Stimulated activated memory B cell treated with anti-CD40 and anti-IgM and Interleukin-4, amounts not matched to agents 10 μg/mL and 1 μg/mL and 100 μg/mL, for 72 hours (primary cell): ENCODE measurements at regions not wholly inside any gene's neighbourhood (a gene's known extent, or its start where the extent isn't known, plus 50 kb on each side); places are given as distances from the start of the nearest gene placed in this dataset.

Source experiments
- ATAC-seq: fragments of 150-1000 bp; cut with Tn5 transposase; 2 replicates; pipeline ENCODE4 v1.10.0; 2021
- H3K27ac Mint-ChIP-seq: one replicate; pipeline ENCODE4 v1.8.0; 2022; ENCODE audit warnings: mild to moderate bottlenecking, mixed read lengths
- H3K27me3 Mint-ChIP-seq: one replicate; pipeline ENCODE4 v1.8.0; 2022; ENCODE audit warnings: mixed read lengths
- H3K36me3 Mint-ChIP-seq: one replicate; pipeline ENCODE4 v1.8.0; 2022; ENCODE audit warnings: mixed read lengths
- H3K4me1 Mint-ChIP-seq: one replicate; pipeline ENCODE4 v1.8.0; 2022; ENCODE audit warnings: mixed read lengths
- H3K4me3 Mint-ChIP-seq: one replicate; pipeline ENCODE4 v1.8.0; 2022; ENCODE audit warnings: mild to moderate bottlenecking, moderate library complexity, mixed read lengths
- H3K9me3 Mint-ChIP-seq: one replicate; pipeline ENCODE4 v1.8.0; 2022; ENCODE audit warnings: mixed read lengths

GRCh38 chr15:56817321-56818080, 84.2 kb upstream of the ZNF280D start:
- Mint-ChIP-seq H3K27me3 (no peaks in the 10 kb centered on the region), H3K4me3 (no peak overlapping the region), H3K4me1 (peaks cover 8% of the 10 kb centered on the region), H3K9me3 (no peaks in the 10 kb centered on the region), H3K27ac (no peak overlapping the region), H3K36me3 (no peaks in the 10 kb centered on the region)
- no peak for ATAC-seq

GRCh38 chr15:56816781-56817180, 83.5 kb upstream of the ZNF280D start:
- Mint-ChIP-seq H3K9me3 (no peaks in the 10 kb centered on the region), H3K27ac (no peak overlapping the region), H3K27me3 (no peaks in the 10 kb centered on the region), H3K4me1 (peaks cover 8% of the 10 kb centered on the region), H3K4me3 (no peak overlapping the region), H3K36me3 (no peaks in the 10 kb centered on the region)
- ATAC-seq, result no peak

GRCh38 chr15:56815247-56815646, 81.9 kb upstream of the ZNF280D start:
- Mint-ChIP-seq H3K27me3 (no peaks in the 10 kb centered on the region), H3K4me3 (no peak overlapping the region), H3K4me1 (peaks cover 3% of the 10 kb centered on the region), H3K9me3 (peaks cover under 1% of the 10 kb centered on the region), H3K27ac (no peak overlapping the region), H3K36me3 (no peaks in the 10 kb centered on the region)
- ATAC-seq, result no peak

- H3K4me3 Mint-ChIP-seq, result no peak overlapping the region
- no peaks in the 10 kb centered on the region for H3K4me1 Mint-ChIP-seq
- no peak overlapping the region for H3K27ac Mint-ChIP-seq
- H3K36me3 Mint-ChIP-seq, result no peaks in the 10 kb centered on the region
- no peak for ATAC-seq
- H3K9me3 Mint-ChIP-seq, result peaks cover 4% of the 10 kb centered on the region
- H3K27me3 Mint-ChIP-seq, result no peaks in the 10 kb centered on the region
Measured at GRCh38 chr15:56814429-56814828, 81.1 kb upstream of the ZNF280D start.

- ATAC-seq, result no peak
- Mint-ChIP-seq H3K27me3 (no peaks in the 10 kb centered on the region), H3K36me3 (no peaks in the 10 kb centered on the region)
Measured at GRCh38 chr15:56813995-56814394, 80.7 kb upstream of the ZNF280D start.

GRCh38 chr15:56812961-56813360, 79.7 kb upstream of the ZNF280D start:
- ATAC-seq, result no peak
- Mint-ChIP-seq H3K4me3 (no peak overlapping the region), H3K9me3 (peaks cover 8% of the 10 kb centered on the region), H3K27me3 (no peaks in the 10 kb centered on the region), H3K27ac (no peak overlapping the region), H3K4me1 (no peaks in the 10 kb centered on the region), H3K36me3 (peaks cover under 1% of the 10 kb centered on the region)

More at GRCh38 chr15:56813995-56814394, 80.7 kb upstream of the ZNF280D start:
- H3K27ac Mint-ChIP-seq, result no peak overlapping the region
- no peaks in the 10 kb centered on the region for H3K4me1 Mint-ChIP-seq
- no peak overlapping the region for H3K4me3 Mint-ChIP-seq
- peaks cover 7% of the 10 kb centered on the region for H3K9me3 Mint-ChIP-seq

GRCh38 chr15:56812221-56812620, 78.9 kb upstream of the ZNF280D start:
- H3K36me3 Mint-ChIP-seq, result peaks cover 4% of the 10 kb centered on the region
- H3K27ac Mint-ChIP-seq, result no peak overlapping the region
- H3K4me3 Mint-ChIP-seq, result no peak overlapping the region
- no peaks in the 10 kb centered on the region for H3K27me3 Mint-ChIP-seq
- no peaks in the 10 kb centered on the region for H3K4me1 Mint-ChIP-seq
- peaks cover 11% of the 10 kb centered on the region for H3K9me3 Mint-ChIP-seq
- ATAC-seq, result no peak

- H3K4me3 Mint-ChIP-seq, result no peak overlapping the region
- H3K27ac Mint-ChIP-seq, result no peak overlapping the region
- H3K36me3 Mint-ChIP-seq, result peaks cover 4% of the 10 kb centered on the region
- ATAC-seq, result no peak
- H3K27me3 Mint-ChIP-seq, result no peaks in the 10 kb centered on the region
- no peaks in the 10 kb centered on the region for H3K4me1 Mint-ChIP-seq
- H3K9me3 Mint-ChIP-seq, result peaks cover 13% of the 10 kb centered on the region
Measured at GRCh38 chr15:56811586-56811985, 78.3 kb upstream of the ZNF280D start.

GRCh38 chr15:56808160-56808559, 74.9 kb upstream of the ZNF280D start:
- Mint-ChIP-seq H3K27me3 (no peaks in the 10 kb centered on the region), H3K4me3 (no peak overlapping the region), H3K36me3 (peaks cover 4% of the 10 kb centered on the region), H3K27ac (no peak overlapping the region), H3K4me1 (peaks cover 26% of the 10 kb centered on the region), H3K9me3 (peaks cover 13% of the 10 kb centered on the region)
- no peak for ATAC-seq

- peak overlapping the region; percentile 55 for H3K4me3 Mint-ChIP-seq
- peak overlapping the region; percentile 49 for H3K27ac Mint-ChIP-seq
- H3K27me3 Mint-ChIP-seq, result no peaks in the 10 kb centered on the region
- peaks cover 4% of the 10 kb centered on the region for H3K36me3 Mint-ChIP-seq
- H3K4me1 Mint-ChIP-seq, result peaks cover 32% of the 10 kb centered on the region
- no peak for ATAC-seq
- peaks cover 13% of the 10 kb centered on the region for H3K9me3 Mint-ChIP-seq
Measured at GRCh38 chr15:56806148-56806536, 72.8 kb upstream of the ZNF280D start.

- Mint-ChIP-seq H3K4me3 (peak overlapping the region; percentile 64), H3K36me3 (peaks cover 4% of the 10 kb centered on the region), H3K9me3 (peaks cover 13% of the 10 kb centered on the region), H3K27me3 (no peaks in the 10 kb centered on the region), H3K27ac (peak overlapping the region; percentile 49), H3K4me1 (peaks cover 32% of the 10 kb centered on the region)
- peak; percentile 78 for ATAC-seq
Measured at GRCh38 chr15:56805466-56806147, 72.3 kb upstream of the ZNF280D start.

GRCh38 chr15:56804938-56805337, 71.6 kb upstream of the ZNF280D start:
- H3K27me3 Mint-ChIP-seq, result no peaks in the 10 kb centered on the region
- H3K27ac Mint-ChIP-seq, result peak overlapping the region; percentile 75
- H3K36me3 Mint-ChIP-seq, result peaks cover 4% of the 10 kb centered on the region
- no peak overlapping the region for H3K4me3 Mint-ChIP-seq
- peaks cover 10% of the 10 kb centered on the region for H3K9me3 Mint-ChIP-seq
- peaks cover 32% of the 10 kb centered on the region for H3K4me1 Mint-ChIP-seq
- no peak for ATAC-seq

- H3K4me1 Mint-ChIP-seq, result peaks cover 32% of the 10 kb centered on the region
- peak overlapping the region; percentile 37 for H3K4me3 Mint-ChIP-seq
- peak overlapping the region; percentile 75 for H3K27ac Mint-ChIP-seq
- H3K9me3 Mint-ChIP-seq, result peaks cover 9% of the 10 kb centered on the region
- no peak for ATAC-seq
- H3K36me3 Mint-ChIP-seq, result peaks cover 4% of the 10 kb centered on the region
- no peaks in the 10 kb centered on the region for H3K27me3 Mint-ChIP-seq
Measured at GRCh38 chr15:56804279-56804678, 71.0 kb upstream of the ZNF280D start.

- peaks cover 3% of the 10 kb centered on the region for H3K9me3 Mint-ChIP-seq
- no peaks in the 10 kb centered on the region for H3K27me3 Mint-ChIP-seq
- ATAC-seq, result no peak
- peaks cover 37% of the 10 kb centered on the region for H3K4me1 Mint-ChIP-seq
- no peaks in the 10 kb centered on the region for H3K36me3 Mint-ChIP-seq
- no peak overlapping the region for H3K27ac Mint-ChIP-seq
- no peak overlapping the region for H3K4me3 Mint-ChIP-seq
Measured at GRCh38 chr15:56802161-56802560, 68.9 kb upstream of the ZNF280D start.

GRCh38 chr15:56798639-56799038, 65.3 kb upstream of the ZNF280D start:
- Mint-ChIP-seq H3K4me3 (no peak overlapping the region), H3K36me3 (no peaks in the 10 kb centered on the region), H3K4me1 (peaks cover 15% of the 10 kb centered on the region), H3K9me3 (no peaks in the 10 kb centered on the region), H3K27ac (peak overlapping the region; percentile 25), H3K27me3 (no peaks in the 10 kb centered on the region)
- ATAC-seq, result peak; percentile 90

- ATAC-seq, result no peak
- Mint-ChIP-seq H3K36me3 (no peaks in the 10 kb centered on the region), H3K27ac (no peak overlapping the region), H3K4me1 (peaks cover 9% of the 10 kb centered on the region), H3K27me3 (no peaks in the 10 kb centered on the region), H3K9me3 (peaks cover 7% of the 10 kb centered on the region), H3K4me3 (no peak overlapping the region)
Measured at GRCh38 chr15:56797720-56798275, 64.5 kb upstream of the ZNF280D start.
